Upper lobe of right lung (tissue), 1 donor: ENCODE measurements at regions not wholly inside any gene's neighbourhood (a gene's known extent, or its start where the extent isn't known, plus 50 kb on each side); places are given as distances from the start of the nearest gene placed in this dataset.

ENCODE experiments used
- ATAC-seq: fragments of 200-7000 bp; cut with Tn5 transposase; one replicate; pipeline ENCODE4 v1.9.1; 2020; ENCODE audit warnings: mild to moderate bottlenecking, moderate library complexity
- DNase-seq: peaks from one replicate; pipeline ENCODE4 v3.0.0-alpha.2; 2020
- H3K27ac ChIP-seq: fragments of 200-600 bp; one replicate; pipeline ENCODE4 v1.8.0; 2022
- H3K27me3 ChIP-seq: fragments of 200-600 bp; one replicate; pipeline ENCODE4 v1.8.0; 2022; ENCODE audit warnings: mild to moderate bottlenecking
- H3K36me3 ChIP-seq: fragments of 200-600 bp; one replicate; pipeline ENCODE4 v1.8.0; 2022
- H3K4me1 ChIP-seq: fragments of 200-600 bp; one replicate; pipeline ENCODE4 v1.8.0; 2022
- H3K4me3 ChIP-seq: fragments of 200-600 bp; one replicate; pipeline ENCODE4 v1.8.0; 2022; ENCODE audit warnings: mild to moderate bottlenecking
- H3K9me3 ChIP-seq: fragments of 200-600 bp; one replicate; pipeline ENCODE4 v1.8.0; 2022
- intact Hi-C: fragments of 100-400 bp; cut with DNase I; formaldehyde crosslinking; loops from one replicate; pipeline ENCODE4 v1.11.0; 2022
- TF ChIP-seq, protein P1 (sequence below): fragments of 200-600 bp; IDR thresholded peaks from one replicate; pipeline ENCODE4 v1.8.0; 2022; ENCODE audit warnings: antibody characterized with exemption
- donor health status: DM: no; HTN: yes; CAD: no; lungs with severe emphysema.

DNA sequence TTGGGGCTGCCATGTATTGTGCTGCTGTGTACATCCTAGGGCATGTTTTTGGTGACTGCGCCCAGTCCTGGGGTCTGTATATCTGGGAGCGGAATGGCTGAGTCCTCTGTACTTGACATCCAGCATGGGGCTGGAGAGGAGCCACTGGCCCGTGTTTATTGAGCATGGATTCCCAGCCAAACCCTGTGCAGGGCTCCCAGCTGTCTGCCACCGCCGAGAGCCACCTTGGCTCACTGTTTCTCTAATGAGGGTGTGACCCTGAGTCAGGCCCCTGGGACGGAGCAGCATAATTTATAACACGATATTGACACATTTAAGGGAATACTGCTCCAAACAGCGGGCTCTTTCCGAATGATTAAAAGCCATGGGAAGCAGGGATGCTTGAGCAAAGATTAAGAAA, 211.5 kb upstream of the PWP1 start:
- DNase-seq (no peak), ATAC-seq (no peak)
- Histone ChIP-seq H3K4me1 (no peaks in the 10 kb centered on the region), H3K27me3 (no peaks in the 10 kb centered on the region), H3K9me3 (no peaks in the 10 kb centered on the region), H3K36me3 (no peaks in the 10 kb centered on the region), H3K4me3 (no peak overlapping the region), H3K27ac (no peak overlapping the region)
- intact Hi-C loops = no loop called here
- TF ChIP-seq, protein P1, sequence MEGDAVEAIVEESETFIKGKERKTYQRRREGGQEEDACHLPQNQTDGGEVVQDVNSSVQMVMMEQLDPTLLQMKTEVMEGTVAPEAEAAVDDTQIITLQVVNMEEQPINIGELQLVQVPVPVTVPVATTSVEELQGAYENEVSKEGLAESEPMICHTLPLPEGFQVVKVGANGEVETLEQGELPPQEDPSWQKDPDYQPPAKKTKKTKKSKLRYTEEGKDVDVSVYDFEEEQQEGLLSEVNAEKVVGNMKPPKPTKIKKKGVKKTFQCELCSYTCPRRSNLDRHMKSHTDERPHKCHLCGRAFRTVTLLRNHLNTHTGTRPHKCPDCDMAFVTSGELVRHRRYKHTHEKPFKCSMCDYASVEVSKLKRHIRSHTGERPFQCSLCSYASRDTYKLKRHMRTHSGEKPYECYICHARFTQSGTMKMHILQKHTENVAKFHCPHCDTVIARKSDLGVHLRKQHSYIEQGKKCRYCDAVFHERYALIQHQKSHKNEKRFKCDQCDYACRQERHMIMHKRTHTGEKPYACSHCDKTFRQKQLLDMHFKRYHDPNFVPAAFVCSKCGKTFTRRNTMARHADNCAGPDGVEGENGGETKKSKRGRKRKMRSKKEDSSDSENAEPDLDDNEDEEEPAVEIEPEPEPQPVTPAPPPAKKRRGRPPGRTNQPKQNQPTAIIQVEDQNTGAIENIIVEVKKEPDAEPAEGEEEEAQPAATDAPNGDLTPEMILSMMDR = no peak

DNA sequence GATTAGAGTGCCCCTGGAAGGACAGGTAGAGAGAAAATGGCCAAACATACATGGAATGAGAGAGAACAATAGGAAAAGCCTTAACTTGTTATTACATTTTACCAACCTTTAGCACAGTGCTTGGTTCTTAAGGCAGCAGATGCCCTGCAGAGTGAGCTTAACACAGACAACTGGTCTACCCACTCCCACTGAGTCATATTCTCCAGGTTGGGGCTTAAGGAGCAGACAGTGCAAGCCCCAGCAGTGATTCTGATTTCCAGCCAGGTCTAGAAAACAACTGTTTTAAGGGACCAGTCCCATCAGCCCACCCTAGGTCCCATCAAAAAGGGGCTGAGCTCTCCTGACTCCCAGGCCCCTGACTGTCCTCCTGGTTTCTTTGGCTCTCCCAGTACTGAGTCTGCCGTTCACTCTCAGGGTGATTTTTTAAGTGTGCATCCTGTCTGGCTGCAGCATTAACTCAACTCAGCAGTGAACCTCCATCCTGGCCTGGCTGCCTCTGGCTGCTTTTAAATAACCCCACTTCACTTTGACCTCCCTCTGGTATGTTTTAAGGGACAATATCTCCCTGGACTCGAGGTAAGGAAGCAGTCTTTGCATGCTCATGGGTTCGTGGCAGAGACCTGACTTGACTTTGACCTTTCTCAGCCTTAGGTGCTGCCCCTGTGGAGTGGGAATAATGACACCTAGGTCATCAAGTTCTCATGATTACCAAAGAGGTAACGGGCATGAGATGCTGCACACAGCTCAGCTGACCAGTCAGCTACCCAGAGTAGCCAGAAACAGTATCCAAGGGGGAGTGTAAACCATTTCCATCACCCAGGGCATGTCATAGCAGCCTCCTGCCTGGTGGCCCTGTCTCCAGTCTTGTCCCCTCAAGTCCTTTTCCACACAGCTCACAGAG, 210.7 kb upstream of the PWP1 start:
- no peaks in the 10 kb centered on the region for H3K27me3 ChIP-seq
- DNase-seq (no peak), ATAC-seq (no peak)
- intact Hi-C loops = no loop called here
- no peaks in the 10 kb centered on the region for H3K9me3 ChIP-seq
- H3K27ac ChIP-seq = no peak overlapping the region
- no peak overlapping the region for H3K4me3 ChIP-seq
- no peaks in the 10 kb centered on the region for H3K4me1 ChIP-seq
- H3K36me3 ChIP-seq = no peaks in the 10 kb centered on the region
- TF ChIP-seq, protein P1 = no peak

DNA sequence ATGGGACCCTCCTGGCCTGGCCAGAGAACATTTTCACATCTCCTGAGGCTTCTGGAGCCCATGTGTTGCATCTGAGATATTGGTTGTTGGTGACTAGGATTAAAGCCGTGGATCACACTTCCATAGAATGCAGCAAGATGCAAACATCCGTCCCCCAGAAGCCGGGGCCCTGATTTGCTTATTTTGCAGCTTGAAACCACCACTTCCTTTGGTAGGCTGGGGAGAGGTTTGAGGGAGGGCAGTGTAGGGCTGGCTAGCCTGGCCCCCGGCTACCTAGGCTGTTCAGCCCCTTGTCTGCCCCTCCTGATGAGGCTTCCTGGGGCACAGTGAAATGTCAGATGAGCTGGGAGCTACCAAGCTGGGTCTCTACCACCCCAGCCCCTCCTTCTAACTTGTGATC, 209.7 kb upstream of the PWP1 start:
- Histone ChIP-seq H3K27ac (no peak overlapping the region), H3K36me3 (no peaks in the 10 kb centered on the region), H3K9me3 (no peaks in the 10 kb centered on the region), H3K27me3 (no peaks in the 10 kb centered on the region), H3K4me3 (no peak overlapping the region), H3K4me1 (no peaks in the 10 kb centered on the region)
- intact Hi-C loops = no loop called here
- TF ChIP-seq, protein P1 = no peak
- ATAC-seq (no peak), DNase-seq (no peak)

DNA sequence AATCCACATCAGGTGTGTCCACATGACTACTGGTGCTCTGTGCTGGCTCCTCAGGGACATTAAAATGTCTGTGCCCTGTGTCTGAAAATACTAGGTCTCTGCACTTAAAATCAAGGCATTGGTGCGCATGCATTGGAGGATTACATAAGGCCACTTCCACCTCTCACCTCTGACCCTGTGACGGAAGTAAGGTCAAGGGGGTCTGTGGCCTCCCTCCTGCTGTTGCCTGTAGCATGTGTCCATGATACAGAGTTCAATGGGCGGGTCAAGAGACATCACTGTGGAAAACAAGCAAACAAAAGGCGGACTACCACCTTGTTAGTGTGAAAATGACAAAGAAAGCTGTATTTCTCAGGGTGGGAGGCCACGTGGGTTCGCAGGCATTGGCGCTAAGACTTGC, 208.6 kb upstream of the PWP1 start:
- H3K4me1 ChIP-seq = no peaks in the 10 kb centered on the region
- H3K27ac ChIP-seq = no peak overlapping the region
- ATAC-seq = no peak
- H3K4me3 ChIP-seq = no peak overlapping the region
- DNase-seq = no peak
- no peaks in the 10 kb centered on the region for H3K36me3 ChIP-seq
- TF ChIP-seq, protein P1 = no peak
- intact Hi-C loops = no loop called here
- no peaks in the 10 kb centered on the region for H3K27me3 ChIP-seq
- H3K9me3 ChIP-seq = no peaks in the 10 kb centered on the region

DNA sequence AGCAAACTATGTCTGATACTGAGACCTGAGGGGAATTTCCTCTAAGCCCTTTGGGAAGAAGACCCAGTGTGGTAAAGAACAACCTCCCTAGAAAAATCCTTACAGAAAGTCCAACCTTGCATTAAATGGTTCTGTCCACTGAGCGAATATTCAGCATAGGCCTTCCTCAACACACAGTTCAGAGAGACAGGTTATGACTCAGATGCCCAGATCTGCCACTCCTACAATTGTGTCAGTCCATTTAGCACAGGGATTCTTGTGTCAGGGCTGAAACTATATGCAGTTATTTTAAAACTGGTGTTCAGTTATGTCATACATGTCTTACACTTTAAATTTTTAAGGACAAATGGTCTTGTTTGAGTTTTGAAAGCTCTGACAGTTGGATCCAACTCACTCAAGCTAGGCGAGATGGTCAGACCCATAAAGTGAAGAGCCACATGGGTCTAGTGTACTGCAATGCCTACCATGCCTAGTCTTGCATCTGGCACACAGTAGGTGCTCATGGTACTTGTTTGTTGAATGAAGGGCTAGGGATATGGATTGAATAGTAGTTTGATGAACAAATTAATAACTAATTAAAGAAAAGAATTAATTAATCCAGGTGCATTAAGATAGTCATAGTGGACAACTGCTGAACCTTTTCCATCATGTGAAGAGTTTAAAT, 207.5 kb upstream of the PWP1 start:
- no peak overlapping the region for H3K4me3 ChIP-seq
- TF ChIP-seq, protein P1 = no peak
- no peaks in the 10 kb centered on the region for H3K36me3 ChIP-seq
- DNase-seq (no peak), ATAC-seq (no peak)
- H3K27me3 ChIP-seq = no peaks in the 10 kb centered on the region
- no peaks in the 10 kb centered on the region for H3K4me1 ChIP-seq
- no peaks in the 10 kb centered on the region for H3K9me3 ChIP-seq
- intact Hi-C loops = no loop called here
- no peak overlapping the region for H3K27ac ChIP-seq
